NT2/D1 (cell line): ENCODE measurements at regions not wholly inside any gene's neighbourhood (a gene's known extent, or its start where the extent isn't known, plus 50 kb on each side); places are given as distances from the start of the nearest gene placed in this dataset.
"Not testable (repeated sequence)": the region's sequence is repeated elsewhere in the genome, so short reads cannot be mapped to it uniquely, and the experiment has no call there.

Experiments used
- DNase-seq: peaks from one replicate; pipeline ENCODE4 v3.0.0-alpha.2; 2011; ENCODE audit warnings: low read depth, low spot score
- H3K27me3 ChIP-seq: 2 replicates; pipeline ENCODE4 v1.6.0; 2011; ENCODE audit warnings: mild to moderate bottlenecking; ENCODE audit not compliant: insufficient read length, insufficient read depth
- H3K36me3 ChIP-seq: 2 replicates; pipeline ENCODE4 v1.6.1; 2011; ENCODE audit warnings: mild to moderate bottlenecking, low read length, mixed read lengths; ENCODE audit not compliant: insufficient read depth, insufficient read length
- H3K4me1 ChIP-seq: 2 replicates; pipeline ENCODE4 v1.5.1; 2011; ENCODE audit not compliant: insufficient read depth, insufficient read length
- H3K4me3 ChIP-seq: 2 replicates; pipeline ENCODE4 v1.5.1; 2011; ENCODE audit warnings: low read depth; ENCODE audit not compliant: insufficient read length
- H3K9ac ChIP-seq: 2 replicates; pipeline ENCODE4 v1.6.0; 2011; ENCODE audit warnings: low read depth; ENCODE audit not compliant: insufficient read length
- H3K9me3 ChIP-seq: 2 replicates; pipeline ENCODE4 v1.5.1; 2011; ENCODE audit warnings: mild to moderate bottlenecking, low read length; ENCODE audit not compliant: insufficient read depth
- SUZ12 ChIP-seq: IDR thresholded peaks from 2 replicates; pipeline ENCODE4 v1.6.1; 2011; ENCODE audit not compliant: insufficient read length, insufficient read depth; ENCODE audit errors: extremely low read depth
- YY1 ChIP-seq: IDR thresholded peaks from 2 replicates; pipeline ENCODE4 v1.6.1; 2011; ENCODE audit not compliant: insufficient read length, insufficient read depth
- ZNF274 ChIP-seq: IDR thresholded peaks from 2 replicates; pipeline ENCODE4 v1.6.1; 2011; ENCODE audit warnings: mild to moderate bottlenecking, low read depth, low read length

GRCh38 chr3:13229273-13229949 is 156.2 kb upstream of the IQSEC1 start:
- Histone ChIP-seq H3K4me3 (no peak overlapping the region), H3K27me3 (no peaks in the 10 kb centered on the region), H3K9me3 (no peaks in the 10 kb centered on the region), H3K4me1 (peaks cover 10% of the 10 kb centered on the region), H3K9ac (no peak overlapping the region), H3K36me3 (no peaks in the 10 kb centered on the region)
- DNase-seq: peak; percentile 39
- TF ChIP-seq ZNF274 (no peak), YY1 (no peak), SUZ12 (no peak)

- H3K4me1 ChIP-seq: peaks cover 7% of the 10 kb centered on the region
- H3K27me3 ChIP-seq: no peaks in the 10 kb centered on the region
- no peak for DNase-seq
- H3K36me3 ChIP-seq: no peaks in the 10 kb centered on the region
- no peak overlapping the region for H3K4me3 ChIP-seq
- TF ChIP-seq SUZ12: no peak
- no peak for TF ChIP-seq YY1
- no peak for TF ChIP-seq ZNF274
- no peaks in the 10 kb centered on the region for H3K9me3 ChIP-seq
- H3K9ac ChIP-seq: no peak overlapping the region
Observed at GRCh38 chr3:13228584-13228983, 155.4 kb upstream of the IQSEC1 start.

- DNase-seq, H3K4me3 ChIP-seq, H3K36me3 ChIP-seq, H3K9ac ChIP-seq, H3K27me3 ChIP-seq, H3K9me3 ChIP-seq: not testable (repeated sequence)
- H3K4me1 ChIP-seq: peaks cover 11% of the 10 kb centered on the region
Observed at GRCh38 chr3:13228169-13228568, 154.9 kb upstream of the IQSEC1 start.

- no peaks in the 10 kb centered on the region for H3K9me3 ChIP-seq
- no peaks in the 10 kb centered on the region for H3K36me3 ChIP-seq
- H3K4me1 ChIP-seq: peaks cover 9% of the 10 kb centered on the region
- no peak overlapping the region for H3K4me3 ChIP-seq
- peak overlapping the region; percentile 9 for H3K9ac ChIP-seq
- H3K27me3 ChIP-seq: no peaks in the 10 kb centered on the region
- DNase-seq: no peak
- TF ChIP-seq ZNF274 (no peak), SUZ12 (no peak), YY1 (no peak)
Observed at GRCh38 chr3:13227315-13228165, 154.3 kb upstream of the IQSEC1 start.

GRCh38 chr3:13224967-13225366 is 151.7 kb upstream of the IQSEC1 start:
- Histone ChIP-seq H3K4me3 (no peak overlapping the region), H3K9ac (no peak overlapping the region), H3K27me3 (no peaks in the 10 kb centered on the region), H3K36me3 (no peaks in the 10 kb centered on the region), H3K9me3 (no peaks in the 10 kb centered on the region), H3K4me1 (peaks cover 22% of the 10 kb centered on the region)
- no peak for TF ChIP-seq ZNF274
- TF ChIP-seq SUZ12: no peak
- TF ChIP-seq YY1: no peak
- DNase-seq: no peak

GRCh38 chr3:13223574-13224237 is 150.5 kb upstream of the IQSEC1 start:
- H3K4me3 ChIP-seq: no peak overlapping the region
- H3K36me3 ChIP-seq: no peaks in the 10 kb centered on the region
- no peak overlapping the region for H3K9ac ChIP-seq
- H3K4me1 ChIP-seq: peaks cover 32% of the 10 kb centered on the region
- TF ChIP-seq SUZ12: no peak
- no peak for TF ChIP-seq ZNF274
- TF ChIP-seq YY1: no peak
- no peaks in the 10 kb centered on the region for H3K9me3 ChIP-seq
- no peak for DNase-seq
- no peaks in the 10 kb centered on the region for H3K27me3 ChIP-seq
